ENCODE measurements at regions not wholly inside any gene's neighbourhood (a gene's known extent, or its start where the extent isn't known, plus 50 kb on each side); places are given as distances from the start of the nearest gene placed in this dataset.

DNA sequence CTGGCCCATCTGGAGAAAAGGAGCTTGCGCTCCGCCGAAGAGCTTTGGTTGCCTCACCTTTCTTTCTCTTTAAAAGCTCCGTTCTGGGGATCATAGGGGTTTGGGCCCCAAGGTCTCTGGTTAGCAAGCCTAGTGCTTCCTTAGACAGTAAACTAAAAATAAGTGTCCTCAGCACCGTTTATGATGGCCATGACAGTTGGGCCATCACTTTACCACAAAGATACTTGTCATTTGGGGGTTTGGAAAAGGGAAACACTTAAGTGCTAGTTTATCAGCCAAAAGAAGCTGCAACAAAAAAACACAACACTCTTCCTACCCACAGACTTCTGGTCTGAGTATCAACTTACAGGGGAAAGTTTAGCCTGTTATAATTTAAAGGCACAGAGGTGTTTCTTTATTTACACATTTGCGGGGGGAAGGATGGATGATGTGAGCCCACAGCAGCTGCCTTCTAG lies 88.4 kb upstream of the CD44 start:
- Mint-ChIP-seq H3K4me1 (peaks cover 1% of the 10 kb centered on the region; the same call in 1 of the 2 replicates), H3K27ac (no peak overlapping the region), H3K27me3 (ENCODE audit: low read depth) (no peaks in the 10 kb centered on the region; the same call in 1 of the 2 replicates), H3K36me3 (no peaks in the 10 kb centered on the region), H3K9me3 (peaks cover 20% of the 10 kb centered on the region), H3K4me3 (no peak overlapping the region)
- ChIA-PET POLR2A (no interaction called here), CTCF (no interaction called here)
- no peak for TF ChIP-seq MXD4 (CRISPR knock-in tag; IDR thresholded peaks at IDR 0.05; ENCODE audit: borderline replicate concordance)
- no peak for TF ChIP-seq ELF4 (CRISPR knock-in tag; IDR thresholded peaks at IDR 0.05; ENCODE audit: low read depth)
- TF ChIP-seq KAT7 (CRISPR knock-in tag; IDR thresholded peaks at IDR 0.05; ENCODE audit: borderline replicate concordance): no peak
- TF ChIP-seq ZNF121 (CRISPR knock-in tag; IDR thresholded peaks at IDR 0.05): no peak
- TF ChIP-seq SMAD4 (CRISPR knock-in tag; IDR thresholded peaks at IDR 0.05): no peak
- TF ChIP-seq TP53 (CRISPR knock-in tag; IDR thresholded peaks at IDR 0.05): no peak
- no peak for TF ChIP-seq EMX1 (CRISPR knock-in tag; IDR thresholded peaks at IDR 0.05)
- TF ChIP-seq SP1 (CRISPR knock-in tag; conservative IDR thresholded peaks at IDR 0.05): no peak
- TF ChIP-seq MYBL2 (CRISPR knock-in tag; IDR thresholded peaks at IDR 0.05): no peak
- TF ChIP-seq, protein P1, sequence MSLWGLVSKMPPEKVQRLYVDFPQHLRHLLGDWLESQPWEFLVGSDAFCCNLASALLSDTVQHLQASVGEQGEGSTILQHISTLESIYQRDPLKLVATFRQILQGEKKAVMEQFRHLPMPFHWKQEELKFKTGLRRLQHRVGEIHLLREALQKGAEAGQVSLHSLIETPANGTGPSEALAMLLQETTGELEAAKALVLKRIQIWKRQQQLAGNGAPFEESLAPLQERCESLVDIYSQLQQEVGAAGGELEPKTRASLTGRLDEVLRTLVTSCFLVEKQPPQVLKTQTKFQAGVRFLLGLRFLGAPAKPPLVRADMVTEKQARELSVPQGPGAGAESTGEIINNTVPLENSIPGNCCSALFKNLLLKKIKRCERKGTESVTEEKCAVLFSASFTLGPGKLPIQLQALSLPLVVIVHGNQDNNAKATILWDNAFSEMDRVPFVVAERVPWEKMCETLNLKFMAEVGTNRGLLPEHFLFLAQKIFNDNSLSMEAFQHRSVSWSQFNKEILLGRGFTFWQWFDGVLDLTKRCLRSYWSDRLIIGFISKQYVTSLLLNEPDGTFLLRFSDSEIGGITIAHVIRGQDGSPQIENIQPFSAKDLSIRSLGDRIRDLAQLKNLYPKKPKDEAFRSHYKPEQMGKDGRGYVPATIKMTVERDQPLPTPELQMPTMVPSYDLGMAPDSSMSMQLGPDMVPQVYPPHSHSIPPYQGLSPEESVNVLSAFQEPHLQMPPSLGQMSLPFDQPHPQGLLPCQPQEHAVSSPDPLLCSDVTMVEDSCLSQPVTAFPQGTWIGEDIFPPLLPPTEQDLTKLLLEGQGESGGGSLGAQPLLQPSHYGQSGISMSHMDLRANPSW (CRISPR knock-in tag; conservative IDR thresholded peaks at IDR 0.05; ENCODE audit: low read depth): no peak
- TF ChIP-seq ZNF423 (CRISPR knock-in tag; IDR thresholded peaks at IDR 0.05): no peak
- no peak for TF ChIP-seq IRF2 (CRISPR knock-in tag; IDR thresholded peaks at IDR 0.05; ENCODE audit: borderline replicate concordance, low read depth)
- TF ChIP-seq PRRX2 (CRISPR knock-in tag; IDR thresholded peaks at IDR 0.05): no peak
- DNase-seq (ENCODE audit: low spot score) (no peak), ATAC-seq (no peak)

DNA sequence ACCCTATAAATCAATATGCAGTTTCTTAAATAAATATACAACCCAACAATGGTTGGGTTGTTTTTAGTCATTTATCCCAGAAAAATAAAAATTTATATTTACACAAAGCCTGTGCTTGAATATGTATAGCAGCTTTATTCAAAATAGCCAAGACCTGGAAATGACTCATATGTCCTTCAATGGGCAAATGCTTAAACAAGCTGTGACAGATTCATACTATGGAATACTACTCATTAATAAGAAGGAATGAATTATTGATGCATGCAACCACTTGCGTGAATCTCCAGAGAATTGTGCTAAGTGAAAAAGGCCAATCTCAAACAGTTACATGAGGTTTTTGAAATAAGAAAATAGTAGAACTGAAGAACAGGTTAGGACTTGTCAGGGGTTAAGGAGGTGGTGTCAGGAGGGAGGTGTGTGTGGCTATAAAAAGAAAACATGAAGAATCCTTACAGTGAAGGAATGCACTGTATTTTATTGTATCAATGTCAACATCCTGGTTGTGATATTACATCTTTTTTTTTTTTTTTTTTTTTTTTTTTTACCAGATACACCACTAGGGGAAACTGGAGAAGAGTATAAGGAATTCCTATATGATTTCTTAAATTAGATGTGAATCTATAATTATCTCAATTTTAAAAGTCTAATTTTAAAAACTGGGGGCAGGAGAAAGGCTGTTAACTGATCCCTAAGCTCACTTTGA lies 82.4 kb upstream of the CD44 start:
- CTCF ChIA-PET: no interaction called here
- TF ChIP-seq CREM (CRISPR knock-in tag; IDR thresholded peaks at IDR 0.05): no peak
- TF ChIP-seq, protein P2, sequence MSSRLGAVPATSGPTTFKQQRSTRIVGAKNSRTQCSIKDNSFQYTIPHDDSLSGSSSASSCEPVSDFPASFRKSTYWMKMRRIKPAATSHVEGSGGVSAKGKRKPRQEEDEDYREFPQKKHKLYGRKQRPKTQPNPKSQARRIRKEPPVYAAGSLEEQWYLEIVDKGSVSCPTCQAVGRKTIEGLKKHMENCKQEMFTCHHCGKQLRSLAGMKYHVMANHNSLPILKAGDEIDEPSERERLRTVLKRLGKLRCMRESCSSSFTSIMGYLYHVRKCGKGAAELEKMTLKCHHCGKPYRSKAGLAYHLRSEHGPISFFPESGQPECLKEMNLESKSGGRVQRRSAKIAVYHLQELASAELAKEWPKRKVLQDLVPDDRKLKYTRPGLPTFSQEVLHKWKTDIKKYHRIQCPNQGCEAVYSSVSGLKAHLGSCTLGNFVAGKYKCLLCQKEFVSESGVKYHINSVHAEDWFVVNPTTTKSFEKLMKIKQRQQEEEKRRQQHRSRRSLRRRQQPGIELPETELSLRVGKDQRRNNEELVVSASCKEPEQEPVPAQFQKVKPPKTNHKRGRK (CRISPR knock-in tag; IDR thresholded peaks at IDR 0.05; ENCODE audit: borderline replicate concordance): no peak
- Mint-ChIP-seq H3K4me1 (peaks cover 6% of the 10 kb centered on the region), H3K9me3 (peaks cover 7% of the 10 kb centered on the region), H3K36me3 (no peaks in the 10 kb centered on the region), H3K27ac (no peak overlapping the region), H3K27me3 (ENCODE audit: low read depth) (no peaks in the 10 kb centered on the region; the same call in 1 of the 2 replicates), H3K4me3 (no peak overlapping the region)
- no peak for ATAC-seq
- no peak for DNase-seq (ENCODE audit: low spot score)
- POLR2A ChIA-PET: no interaction called here

- ATAC-seq (no peak), DNase-seq (ENCODE audit: low spot score) (no peak)
- Mint-ChIP-seq H3K4me1 (peaks cover 6% of the 10 kb centered on the region), H3K4me3 (no peak overlapping the region), H3K27ac (no peak overlapping the region), H3K27me3 (ENCODE audit: low read depth) (no peaks in the 10 kb centered on the region; the same call in 1 of the 2 replicates), H3K9me3 (peaks cover 7% of the 10 kb centered on the region), H3K36me3 (no peaks in the 10 kb centered on the region)
- POLR2A ChIA-PET: no interaction called here
- CTCF ChIA-PET: interaction anchor here (1.1 to 1.3 kb wide), 2 partner anchors 248 to 346 kb away, joined by 3 read pairs; no protein-coding TSS in a partner anchor
- TF ChIP-seq, protein P3, sequence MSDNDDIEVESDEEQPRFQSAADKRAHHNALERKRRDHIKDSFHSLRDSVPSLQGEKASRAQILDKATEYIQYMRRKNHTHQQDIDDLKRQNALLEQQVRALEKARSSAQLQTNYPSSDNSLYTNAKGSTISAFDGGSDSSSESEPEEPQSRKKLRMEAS (CRISPR knock-in tag; IDR thresholded peaks at IDR 0.05): no peak
- TF ChIP-seq ZNF416 (CRISPR knock-in tag; IDR thresholded peaks at IDR 0.05): no peak
- no peak for TF ChIP-seq MXD4 (CRISPR knock-in tag; IDR thresholded peaks at IDR 0.05; ENCODE audit: borderline replicate concordance)
- no peak for TF ChIP-seq ZNF138 (CRISPR knock-in tag; conservative IDR thresholded peaks at IDR 0.05)
- TF ChIP-seq SOX15 (CRISPR knock-in tag; IDR thresholded peaks at IDR 0.05): no peak
- TF ChIP-seq JAZF1 (CRISPR knock-in tag; IDR thresholded peaks at IDR 0.05): no peak
- no peak for TF ChIP-seq IRF2 (CRISPR knock-in tag; IDR thresholded peaks at IDR 0.05; ENCODE audit: borderline replicate concordance, low read depth)
- TF ChIP-seq ARID4B (CRISPR knock-in tag; IDR thresholded peaks at IDR 0.05; ENCODE audit: borderline replicate concordance): no peak
- TF ChIP-seq USF2 (CRISPR knock-in tag; IDR thresholded peaks at IDR 0.05): no peak
- TF ChIP-seq TP53 (CRISPR knock-in tag; IDR thresholded peaks at IDR 0.05): no peak
Observed at GRCh38 chr11:35057926-35058668, 80.9 kb upstream of the CD44 start.
